Ectodermal cell (in vitro differentiated cells): ENCODE measurements at regions not wholly inside any gene's neighbourhood (a gene's known extent, or its start where the extent isn't known, plus 50 kb on each side); places are given as distances from the start of the nearest gene placed in this dataset.

Source experiments
- H3K27ac ChIP-seq: 2 replicates; pipeline ENCODE4 v1.7.0; 2013; ENCODE audit warnings: mild to moderate bottlenecking, low read depth, low read length; ENCODE audit not compliant: insufficient read depth, poor library complexity, severe bottlenecking
- H3K27me3 ChIP-seq: 2 replicates; pipeline ENCODE4 v1.7.0; 2013; ENCODE audit warnings: mild to moderate bottlenecking, low read length; ENCODE audit not compliant: insufficient read depth, control insufficient read depth, poor library complexity, severe bottlenecking
- H3K36me3 ChIP-seq: one replicate; pipeline ENCODE4 v1.7.0; 2013; ENCODE audit warnings: low read length; ENCODE audit not compliant: control insufficient read depth, insufficient read depth
- H3K4me1 ChIP-seq: one replicate; pipeline ENCODE4 v1.7.0; 2013; ENCODE audit warnings: low read length; ENCODE audit not compliant: control insufficient read depth, insufficient read depth
- H3K4me3 ChIP-seq: 2 replicates; pipeline ENCODE4 v1.7.0; 2013; ENCODE audit warnings: low read depth, low read length, control low read depth; ENCODE audit not compliant: insufficient read depth
- H3K9me3 ChIP-seq: 2 replicates; pipeline ENCODE4 v1.7.0; 2013; ENCODE audit warnings: mild to moderate bottlenecking, low read length, moderate library complexity; ENCODE audit not compliant: control insufficient read depth
- WGBS, 2 experiments: methylation state at CpG; one replicate each; pipeline ENCODE4 v1.1.7; 2013; ENCODE audit warnings: missing lambda C conversion rate in 2 of 2; 5-methylcytosine and 5-hydroxymethylcytosine counted together

- WGBS, 2 experiments = 84 to 87% methylated on average over 5 of the region's 5 CpGs
- peaks cover 7% of the 10 kb centered on the region for H3K4me1 ChIP-seq
- no peak overlapping the region for H3K27ac ChIP-seq
- H3K4me3 ChIP-seq = no peak overlapping the region
- H3K9me3 ChIP-seq = no peaks in the 10 kb centered on the region
- H3K27me3 ChIP-seq = no peaks in the 10 kb centered on the region
- no peaks in the 10 kb centered on the region for H3K36me3 ChIP-seq
These were observed 81.8 kb upstream of the EGLN3 start for GRCh38 chr14:34032720-34033119.

GRCh38 chr14:34030864-34031263, 80.0 kb upstream of the EGLN3 start:
- H3K4me1 ChIP-seq = peaks cover 7% of the 10 kb centered on the region

DNA sequence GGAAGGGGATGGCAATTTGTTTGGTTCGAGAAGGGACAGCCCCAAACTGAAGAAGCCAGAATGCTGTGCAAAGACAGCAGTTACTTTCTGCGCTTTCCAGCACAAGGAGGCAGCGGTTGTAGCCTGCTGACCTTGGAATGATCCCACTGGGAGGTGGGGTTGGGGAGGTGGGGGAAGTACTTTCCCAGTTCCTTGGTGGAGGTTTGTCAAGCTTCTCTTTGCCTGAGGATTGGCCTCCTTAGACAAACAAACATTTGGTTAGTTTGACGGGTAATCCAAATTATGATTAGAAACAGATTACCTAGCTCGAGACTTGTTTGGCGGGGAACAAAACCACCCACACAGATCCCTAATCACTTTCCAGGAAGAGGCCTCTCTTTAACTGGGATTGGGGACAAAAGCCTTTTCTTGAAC, 79.1 kb upstream of the EGLN3 start:
- H3K27me3 ChIP-seq = no peaks in the 10 kb centered on the region
- no peak overlapping the region for H3K4me3 ChIP-seq
- H3K27ac ChIP-seq = no peak overlapping the region
- 60 to 62% methylated on average over 6 of the region's 6 CpGs for WGBS, 2 experiments
- H3K9me3 ChIP-seq = no peaks in the 10 kb centered on the region
- H3K4me1 ChIP-seq = peaks cover 7% of the 10 kb centered on the region
- H3K36me3 ChIP-seq = no peaks in the 10 kb centered on the region

More at GRCh38 chr14:34030864-34031263, 80.0 kb upstream of the EGLN3 start:
- Histone ChIP-seq H3K27me3 (no peaks in the 10 kb centered on the region), H3K27ac (no peak overlapping the region), H3K9me3 (no peaks in the 10 kb centered on the region), H3K36me3 (no peaks in the 10 kb centered on the region), H3K4me3 (no peak overlapping the region)
- WGBS, 2 experiments = 87 to 91% methylated on average over 1 of the region's 1 CpG

GRCh38 chr14:34027990-34028495, 77.2 kb upstream of the EGLN3 start:
- WGBS, 2 experiments = 85 to 89% methylated on average over 6 of the region's 6 CpGs
- Histone ChIP-seq H3K4me1 (peaks cover 7% of the 10 kb centered on the region), H3K4me3 (no peak overlapping the region), H3K36me3 (no peaks in the 10 kb centered on the region), H3K27me3 (no peaks in the 10 kb centered on the region), H3K27ac (no peak overlapping the region), H3K9me3 (no peaks in the 10 kb centered on the region)

DNA sequence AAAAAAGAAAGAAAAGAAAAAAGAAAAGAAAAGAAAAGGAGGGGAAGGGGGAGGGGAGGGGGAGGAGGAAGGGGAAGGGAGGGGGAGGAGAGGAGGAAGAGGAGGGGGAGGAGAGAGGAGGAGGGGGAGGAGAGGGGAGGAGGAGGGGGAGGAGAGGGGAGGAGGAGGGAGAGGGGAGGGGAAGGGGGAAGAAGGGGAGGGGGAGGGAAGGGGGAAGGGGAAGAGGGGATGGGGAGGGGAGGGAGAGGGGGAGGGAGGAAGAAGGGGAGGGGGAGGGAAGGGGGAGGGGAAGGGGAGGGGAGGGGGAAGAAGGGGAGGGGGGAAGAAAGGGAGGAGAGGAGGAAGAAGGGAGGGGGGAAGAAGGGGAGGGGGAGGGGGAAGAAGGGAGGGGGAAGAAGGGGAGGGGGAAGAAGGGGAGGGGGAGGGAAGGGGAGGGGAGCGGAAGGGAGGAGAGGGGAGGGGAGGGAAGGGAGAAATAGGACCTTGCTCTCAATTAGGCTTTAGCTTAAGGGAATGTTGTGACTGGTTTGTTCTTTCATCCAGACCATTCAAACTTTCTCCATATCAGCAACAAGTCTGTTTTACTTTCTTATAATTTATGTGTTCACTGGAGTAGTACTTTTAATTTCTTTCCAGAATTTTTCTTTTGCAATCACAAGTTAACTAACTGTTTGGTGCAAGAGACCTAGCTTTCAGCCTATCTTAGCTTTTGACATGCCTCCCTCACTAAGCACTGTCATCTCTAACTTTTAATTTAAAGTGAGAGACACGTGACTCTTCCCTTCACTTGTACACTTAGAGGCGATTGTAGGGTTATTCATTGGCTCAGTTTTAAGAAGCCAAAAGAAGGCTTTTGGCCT, 76.5 kb upstream of the EGLN3 start:
- Histone ChIP-seq H3K4me1 (peaks cover 7% of the 10 kb centered on the region), H3K27me3 (no peaks in the 10 kb centered on the region), H3K9me3 (no peaks in the 10 kb centered on the region), H3K4me3 (no peak overlapping the region), H3K27ac (no peak overlapping the region), H3K36me3 (no peaks in the 10 kb centered on the region)
- 94 to 96% methylated on average over 2 of the region's 3 CpGs for WGBS, 2 experiments

- H3K4me1 ChIP-seq = peaks cover 7% of the 10 kb centered on the region
- H3K4me3 ChIP-seq = no peak overlapping the region
- no peaks in the 10 kb centered on the region for H3K27me3 ChIP-seq
- H3K27ac ChIP-seq = no peak overlapping the region
- WGBS, 2 experiments = 88 to 93% methylated on average over 4 of the region's 4 CpGs
- H3K36me3 ChIP-seq = no peaks in the 10 kb centered on the region
- H3K9me3 ChIP-seq = no peaks in the 10 kb centered on the region
These were observed 74.6 kb upstream of the EGLN3 start for GRCh38 chr14:34025325-34026017.

- 69 to 78% methylated on average over 2 of the region's 2 CpGs for WGBS, 2 experiments
- H3K27me3 ChIP-seq = no peaks in the 10 kb centered on the region
- no peaks in the 10 kb centered on the region for H3K9me3 ChIP-seq
- no peaks in the 10 kb centered on the region for H3K36me3 ChIP-seq
- peaks cover 3% of the 10 kb centered on the region for H3K4me1 ChIP-seq
- H3K27ac ChIP-seq = no peak overlapping the region
- no peak overlapping the region for H3K4me3 ChIP-seq
These were observed 73.9 kb upstream of the EGLN3 start for GRCh38 chr14:34024768-34025144.

DNA sequence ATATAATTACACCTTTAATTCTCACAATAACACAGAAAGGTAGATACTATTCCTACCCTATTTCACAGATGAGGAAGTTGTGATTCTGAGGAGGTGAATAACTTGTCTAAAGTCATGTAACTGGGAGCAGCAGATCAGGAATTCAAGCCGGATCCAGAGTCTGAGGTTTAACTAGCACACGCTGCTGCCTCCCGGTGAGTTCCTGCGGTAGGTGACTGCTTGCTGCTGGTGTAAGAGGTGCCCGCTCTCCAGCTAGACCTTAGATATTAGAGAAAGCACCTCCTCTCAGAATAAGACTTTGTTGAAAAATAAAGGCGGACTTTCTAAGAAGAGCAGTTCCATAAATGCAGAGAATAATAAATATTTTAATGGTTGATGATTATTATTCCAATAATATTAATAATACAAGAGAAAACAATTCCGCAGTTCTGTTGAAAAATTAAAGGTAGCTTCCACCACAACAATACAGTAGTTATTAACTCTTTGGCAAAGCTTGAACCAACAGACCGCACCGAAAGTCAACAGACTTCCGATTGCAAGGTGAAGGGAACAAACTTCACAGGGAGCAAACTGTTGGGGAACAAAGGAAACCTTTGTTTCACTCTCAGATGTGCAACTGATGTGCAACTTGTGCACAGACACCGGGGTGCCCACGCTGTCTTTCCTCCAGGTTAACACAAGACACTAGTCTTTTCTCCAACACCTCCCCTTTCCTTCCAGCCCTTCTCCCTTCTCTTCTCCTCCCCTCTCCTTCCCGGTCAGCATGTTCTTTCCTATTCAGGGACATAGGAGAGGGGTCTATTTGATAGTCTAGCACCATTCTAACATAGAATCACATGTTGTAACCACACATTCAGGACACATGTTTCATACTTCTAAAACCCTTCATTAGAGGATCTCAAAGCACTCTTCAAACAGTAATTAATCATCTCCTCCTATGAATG, 73.2 kb upstream of the EGLN3 start:
- Histone ChIP-seq H3K27me3 (no peaks in the 10 kb centered on the region), H3K36me3 (no peaks in the 10 kb centered on the region), H3K4me1 (no peaks in the 10 kb centered on the region), H3K4me3 (no peak overlapping the region), H3K27ac (no peak overlapping the region), H3K9me3 (no peaks in the 10 kb centered on the region)
- 86 to 90% methylated on average over 12 of the region's 13 CpGs for WGBS, 2 experiments

- H3K9me3 ChIP-seq = no peaks in the 10 kb centered on the region
- H3K27ac ChIP-seq = no peak overlapping the region
- H3K4me1 ChIP-seq = no peaks in the 10 kb centered on the region
- H3K36me3 ChIP-seq = no peaks in the 10 kb centered on the region
- 90 to 100% methylated on average over 2 of the region's 3 CpGs for WGBS, 2 experiments
- H3K27me3 ChIP-seq = no peaks in the 10 kb centered on the region
- no peak overlapping the region for H3K4me3 ChIP-seq
These were observed 70.2 kb upstream of the EGLN3 start for GRCh38 chr14:34021096-34021495.
